Ecto neural progenitor cell (in vitro differentiated cells): ENCODE measurements at regions not wholly inside any gene's neighbourhood (a gene's known extent, or its start where the extent isn't known, plus 50 kb on each side); places are given as distances from the start of the nearest gene placed in this dataset.
"Not testable (repeated sequence)": the region's sequence is repeated elsewhere in the genome, so short reads cannot be mapped to it uniquely, and the experiment has no call there.

Experiments used
- DNase-seq: peaks from one replicate; pipeline ENCODE4 v3.0.0-alpha.2; 2018; ENCODE audit warnings: low spot score

DNA sequence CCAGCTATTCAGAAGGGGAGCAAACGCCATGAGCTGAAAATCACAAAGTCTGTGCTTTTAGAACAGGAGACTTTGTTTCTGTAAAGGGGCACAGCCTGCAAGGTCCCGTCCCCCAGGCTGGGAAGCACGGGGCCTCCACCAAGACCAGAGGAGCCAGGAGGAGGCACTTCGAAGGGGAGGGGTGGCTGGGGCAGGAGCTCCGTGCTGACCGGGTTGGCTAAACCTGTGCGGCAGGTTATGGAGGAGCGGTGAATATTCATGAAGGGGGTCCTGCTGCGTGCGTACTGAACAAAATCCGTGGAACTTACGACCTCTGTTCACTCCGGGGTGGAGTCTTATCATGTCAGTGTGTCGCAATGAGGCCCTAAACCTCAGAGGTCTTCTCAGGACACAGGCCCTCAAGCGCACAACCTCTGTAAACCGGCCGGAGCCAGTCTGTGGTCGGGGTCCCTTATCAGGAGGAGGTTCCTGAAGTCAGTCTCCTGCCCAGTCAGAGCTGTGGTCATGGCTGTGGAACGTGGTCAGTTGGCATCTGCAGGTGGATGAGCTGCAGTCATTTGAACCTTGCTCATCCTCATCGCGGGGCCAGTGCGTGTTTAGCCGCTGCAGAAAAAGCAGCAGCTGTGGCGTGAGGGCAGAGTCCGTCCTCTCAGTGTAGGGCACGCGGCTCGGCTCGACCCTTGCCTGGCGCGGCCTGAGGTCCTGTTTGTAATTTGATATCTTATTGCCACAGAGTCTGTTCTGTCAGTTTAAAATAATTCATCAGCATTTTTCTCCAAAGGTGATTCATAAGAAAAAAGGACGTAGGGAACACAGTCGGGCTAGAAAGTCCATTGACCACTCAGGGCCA lies 5507.7 kb upstream of the TPTE start:
- DNase-seq = not testable (repeated sequence)

- not testable (repeated sequence) for DNase-seq
These were observed 5506.2 kb upstream of the TPTE start for GRCh38 chr21:5015187-5015586.

- not testable (repeated sequence) for DNase-seq
These were observed 5502.3 kb upstream of the TPTE start for GRCh38 chr21:5019120-5019519.

GRCh38 chr21:5021815-5022214 lies 5499.6 kb upstream of the TPTE start:
- not testable (repeated sequence) for DNase-seq

DNA sequence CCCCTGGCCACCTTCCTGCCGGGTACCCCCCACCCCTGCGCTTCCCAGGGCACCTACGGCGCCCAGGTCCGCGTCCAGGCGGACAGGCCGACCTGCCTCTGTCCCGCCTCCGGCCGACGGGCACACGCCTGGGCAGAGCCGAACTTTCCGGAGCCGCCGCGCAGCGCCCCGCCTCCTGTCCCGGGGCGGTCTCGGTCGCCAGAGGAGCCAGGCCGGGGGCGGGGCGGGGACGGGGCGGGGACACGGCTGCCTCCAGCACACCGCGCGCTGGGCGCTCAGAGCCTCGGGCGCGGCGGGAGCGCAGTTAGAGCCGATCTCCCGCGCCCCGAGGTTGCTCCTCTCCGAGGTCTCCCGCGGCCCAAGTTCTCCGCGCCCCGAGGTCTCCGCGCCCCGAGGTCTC lies 5499.1 kb upstream of the TPTE start:
- not testable (repeated sequence) for DNase-seq

GRCh38 chr21:5022748-5023147 lies 5498.6 kb upstream of the TPTE start:
- DNase-seq = not testable (repeated sequence)

GRCh38 chr21:5035147-5035546 lies 5486.2 kb upstream of the TPTE start:
- not testable (repeated sequence) for DNase-seq

DNA sequence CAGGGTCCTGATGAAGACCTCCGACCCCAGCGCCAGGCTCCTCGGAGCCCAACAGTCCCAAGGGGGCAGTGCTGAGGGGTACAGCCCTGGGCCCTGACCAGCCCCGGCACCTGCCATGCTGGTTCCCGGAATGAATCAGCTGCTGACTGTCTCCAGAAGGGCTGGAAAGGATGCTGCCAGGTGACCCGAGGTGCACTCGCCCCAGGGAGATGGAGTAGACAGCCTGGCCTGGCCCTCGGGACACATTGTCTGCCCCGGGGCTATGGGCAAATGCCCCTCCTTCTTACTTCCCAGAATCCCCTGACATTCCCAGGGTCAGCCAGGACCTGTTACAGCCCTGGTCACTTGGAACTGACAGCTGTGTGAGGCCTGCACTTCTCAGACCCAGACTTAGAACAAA lies 5485.8 kb upstream of the TPTE start:
- not testable (repeated sequence) for DNase-seq

DNA sequence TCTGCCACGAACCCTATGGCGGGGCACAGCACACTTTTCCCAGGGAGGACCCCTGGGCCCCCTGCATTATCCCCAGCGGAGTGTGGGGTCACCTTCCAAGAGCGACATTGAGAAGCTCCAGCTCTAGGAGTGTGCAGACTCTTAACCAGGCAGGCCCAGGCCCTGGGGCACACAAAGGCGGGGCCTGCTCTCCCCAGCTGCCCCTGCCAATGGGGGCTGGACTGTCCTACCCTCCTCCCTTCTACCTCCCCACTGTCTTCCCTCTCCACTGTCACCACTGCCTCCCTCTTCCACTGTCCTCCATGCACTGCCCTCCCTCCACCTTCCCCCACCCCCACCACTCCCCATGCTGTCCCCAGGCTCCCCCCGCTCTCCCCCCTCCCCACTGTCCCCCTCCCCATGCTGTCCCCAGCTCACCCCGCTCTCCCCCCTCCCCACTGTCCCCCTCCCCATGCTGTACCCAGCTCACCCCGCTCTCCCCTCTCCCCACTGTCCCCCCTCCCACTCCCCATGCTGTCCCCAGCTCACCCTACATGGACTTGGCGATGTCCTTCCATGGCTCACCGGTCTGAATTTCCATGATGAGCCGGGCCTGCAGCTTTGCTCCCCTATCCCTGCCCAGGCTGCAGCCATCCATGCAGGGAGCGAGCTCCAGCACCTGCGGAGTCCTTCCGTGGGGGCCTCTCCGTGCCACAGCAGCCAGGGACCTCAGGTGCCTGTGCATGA lies 5483.6 kb upstream of the TPTE start:
- DNase-seq = not testable (repeated sequence)

DNA sequence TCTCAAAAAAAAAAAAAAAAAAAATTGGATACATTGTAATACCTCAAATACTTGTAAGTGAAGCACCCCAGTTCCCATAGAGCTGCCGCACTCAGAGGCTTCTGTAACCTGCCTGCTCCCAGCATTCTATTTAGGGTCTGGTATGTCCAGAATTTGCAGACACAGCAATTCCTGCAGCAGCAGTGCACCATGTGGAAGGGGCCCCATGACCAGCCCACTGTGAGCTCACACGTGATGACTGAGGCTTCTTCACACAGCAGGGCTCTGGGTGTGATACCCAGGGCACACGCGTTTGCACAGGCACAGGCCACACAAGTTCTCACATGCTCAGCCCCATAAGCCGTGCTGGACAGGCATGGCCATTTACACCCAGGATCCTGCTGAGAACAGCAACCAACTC lies 5481.5 kb upstream of the TPTE start:
- DNase-seq = not testable (repeated sequence)

DNA sequence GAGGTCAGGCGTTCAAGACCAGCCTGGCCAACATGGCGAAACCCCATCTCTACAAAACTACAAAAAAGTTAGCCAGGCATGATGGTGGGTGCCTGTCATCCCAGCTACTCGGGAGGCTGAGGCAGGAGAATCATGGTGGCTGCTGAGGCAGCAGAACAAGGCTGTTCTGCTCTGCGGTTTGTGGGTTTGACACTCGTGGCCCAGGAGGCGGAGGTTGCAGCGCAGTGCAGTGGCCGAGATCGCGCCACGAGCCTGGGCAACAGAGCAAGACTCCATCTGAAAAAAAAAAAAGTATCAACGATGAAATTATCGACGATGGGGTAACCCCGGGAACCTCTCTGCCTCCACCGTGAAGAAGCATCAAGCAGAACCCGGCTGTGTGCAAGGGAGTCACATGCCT lies 5478.8 kb upstream of the TPTE start:
- DNase-seq = not testable (repeated sequence)

- DNase-seq = not testable (repeated sequence)
These were observed 5476.6 kb upstream of the TPTE start for GRCh38 chr21:5044812-5045211.

- DNase-seq = not testable (repeated sequence)
These were observed 5469.9 kb upstream of the TPTE start for GRCh38 chr21:5051303-5052018.

DNA sequence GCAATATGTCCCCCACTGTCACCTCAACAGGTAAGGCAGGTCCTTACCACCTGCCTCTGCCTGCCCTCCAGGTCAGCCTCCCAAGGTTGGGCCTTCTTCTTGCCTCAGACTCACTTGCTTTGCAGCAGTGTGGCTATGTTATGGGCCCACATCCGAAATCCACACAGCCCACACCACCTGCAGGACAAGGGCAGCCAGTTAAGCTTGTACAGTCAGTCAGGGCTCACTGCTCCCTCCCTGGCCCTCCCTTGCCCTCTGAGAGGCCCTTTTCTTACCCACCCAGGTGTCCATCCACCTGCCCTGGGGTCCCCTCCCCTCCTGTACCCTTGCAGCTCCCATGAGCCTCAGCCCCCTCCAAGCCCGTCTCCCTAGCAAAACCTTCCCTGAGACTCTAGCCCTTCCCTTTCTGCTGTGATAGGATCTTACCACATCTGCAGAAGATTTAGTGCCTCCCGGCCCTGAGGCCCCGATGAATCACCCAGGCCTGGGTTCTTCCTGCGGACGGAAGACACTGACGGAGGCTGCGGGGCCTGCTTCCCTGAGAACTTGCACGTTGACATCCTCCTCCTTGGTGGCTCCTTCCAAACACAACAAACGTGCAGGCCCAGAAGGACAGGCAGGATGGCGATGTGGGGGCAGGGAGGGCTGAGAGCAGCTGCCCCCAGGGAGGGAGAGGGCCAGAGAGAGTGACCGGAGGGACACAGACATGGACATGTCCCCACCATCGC lies 5466.2 kb upstream of the TPTE start:
- DNase-seq = not testable (repeated sequence)

GRCh38 chr21:5055996-5056962 lies 5465.1 kb upstream of the TPTE start:
- not testable (repeated sequence) for DNase-seq

DNA sequence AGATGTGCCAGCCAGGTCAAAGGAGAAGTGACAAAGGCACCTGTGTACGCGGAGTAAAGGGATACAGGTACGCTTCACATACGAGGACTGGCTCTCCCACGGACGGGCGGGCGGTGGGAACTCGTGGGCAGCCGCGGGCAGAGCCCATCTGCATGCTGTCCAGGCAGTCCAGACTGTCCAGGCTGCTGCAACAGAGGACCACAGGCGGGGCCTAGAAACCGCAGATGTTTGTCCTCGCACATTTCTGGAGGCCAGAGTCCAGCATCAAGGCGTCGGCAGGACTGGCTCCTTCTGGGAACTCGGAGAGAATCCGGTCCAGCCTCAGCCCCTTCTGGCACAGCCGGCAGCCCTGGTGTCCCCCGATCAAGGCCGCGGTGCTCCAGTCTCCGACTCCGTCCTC lies 5464.3 kb upstream of the TPTE start:
- DNase-seq = not testable (repeated sequence)

DNA sequence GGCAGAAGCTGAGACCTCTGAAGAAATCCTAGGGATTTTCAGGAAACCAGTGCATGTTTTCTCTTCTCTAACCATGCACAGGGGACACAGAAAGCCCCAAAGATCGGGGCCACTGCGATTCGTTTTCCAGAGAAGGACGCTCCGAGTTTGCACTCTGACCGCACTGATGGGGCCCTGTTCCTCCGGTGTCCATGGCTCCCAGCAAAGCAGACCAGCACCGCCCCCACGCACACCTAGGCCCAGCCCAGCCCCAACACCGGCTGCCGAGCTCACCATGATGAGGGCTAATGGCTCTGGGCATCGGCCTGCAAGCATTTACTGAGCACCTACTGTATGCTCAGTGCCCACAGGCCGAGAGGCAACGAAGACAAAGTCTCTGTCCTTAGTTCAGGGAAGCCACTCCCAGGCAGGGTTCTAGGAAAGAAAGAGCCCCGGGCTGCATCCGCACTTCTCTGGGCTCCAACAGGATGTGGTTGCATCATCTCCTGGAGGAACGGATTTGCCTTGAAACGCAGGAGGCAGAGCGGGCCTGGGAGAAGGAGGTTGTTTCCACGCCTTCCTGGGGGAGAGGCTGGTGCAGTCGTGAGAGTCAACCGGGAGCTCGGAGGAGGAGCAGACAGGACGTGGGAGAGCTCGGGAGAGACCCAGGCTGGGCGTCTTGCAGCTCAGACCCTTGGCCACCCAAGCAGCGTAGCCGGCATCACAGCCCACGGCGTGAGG lies 5460.9 kb upstream of the TPTE start:
- not testable (repeated sequence) for DNase-seq

GRCh38 chr21:5064581-5065142 lies 5456.7 kb upstream of the TPTE start:
- DNase-seq = not testable (repeated sequence)
